ENCODE measurements at regions not wholly inside any gene's neighbourhood (a gene's known extent, or its start where the extent isn't known, plus 50 kb on each side); places are given as distances from the start of the nearest gene placed in this dataset.

DNA sequence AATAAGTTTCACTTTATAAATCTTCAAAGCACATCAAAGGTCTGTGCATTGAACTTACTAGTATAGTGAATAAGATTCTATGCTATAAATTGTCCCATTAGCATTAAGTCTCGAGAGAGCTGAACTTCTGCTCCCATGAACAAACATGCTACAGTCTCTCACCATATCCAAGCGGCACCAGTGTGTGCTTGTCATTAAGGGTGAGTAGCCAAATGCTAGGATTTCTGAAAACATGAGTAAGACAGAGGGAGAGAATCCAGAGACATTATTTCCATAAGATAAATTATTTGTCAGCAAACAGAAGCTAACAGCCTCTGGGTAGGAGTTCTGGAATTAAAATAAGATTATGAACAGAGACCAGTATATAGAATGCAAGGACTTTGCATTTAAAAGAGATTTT lies 2882.5 kb downstream of the PCDH9 start:
- no peak overlapping the region for H3K27ac ChIP-seq (ENCODE audit: low read depth, low read length)
- H3K4me3 ChIP-seq (ENCODE audit: low read depth in 1 of 5, low read length in 5 of 5): no peak overlapping the region
- H3K4me1 ChIP-seq (ENCODE audit: control insufficient read depth in 5 of 5, insufficient read depth in 5 of 5, low read length in 5 of 5): no peaks in the 10 kb centered on the region
- peaks cover 0 to 2% (median 0%) of the 10 kb centered on the region in 5 donors for H3K9me3 ChIP-seq (ENCODE audit: control insufficient read depth in 5 of 5, low read length in 5 of 5)
- no peaks in the 10 kb centered on the region for H3K27me3 ChIP-seq (ENCODE audit: control insufficient read depth in 5 of 5, insufficient read depth in 4 of 5, low read length in 5 of 5)
- H3K36me3 ChIP-seq (ENCODE audit: control insufficient read depth in 5 of 5, insufficient read depth in 5 of 5, low read length in 5 of 5): no peaks in the 10 kb centered on the region
- H3K9ac ChIP-seq (ENCODE audit: low read length in 5 of 5): no peak overlapping the region

DNA sequence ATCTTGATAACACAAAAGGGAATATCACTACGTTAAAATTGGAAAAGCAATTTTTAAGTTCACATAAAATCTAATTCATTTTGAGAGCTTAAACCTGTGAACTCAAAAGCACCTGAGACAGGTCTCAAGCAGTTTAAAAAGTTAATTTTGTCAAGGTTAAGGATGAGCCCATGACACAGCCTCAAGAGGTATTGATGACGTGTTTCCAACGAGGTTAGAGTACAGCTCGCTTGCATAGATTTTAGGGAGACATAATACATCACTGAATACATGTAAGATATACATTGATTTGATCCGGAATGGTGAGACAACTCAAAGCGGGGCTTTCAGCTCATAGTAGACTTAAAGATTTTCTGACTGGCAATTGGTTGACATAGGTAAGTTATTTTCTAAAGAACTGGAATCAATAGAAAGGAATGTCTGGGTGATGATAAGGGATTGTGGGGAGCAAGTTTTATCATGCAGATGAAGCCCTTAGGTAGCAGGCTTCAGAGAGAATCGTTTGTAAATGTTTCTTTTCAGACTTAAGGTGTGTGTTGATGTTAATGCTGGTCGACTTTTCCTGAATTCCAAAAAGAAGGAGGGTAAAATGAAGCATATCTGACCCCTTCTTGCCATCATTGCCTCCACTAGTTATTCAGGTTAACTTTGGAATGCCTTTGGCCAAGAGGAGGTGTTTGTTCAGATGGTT lies 2890.6 kb downstream of the PCDH9 start:
- peaks cover 0 to 11% (median 0%) of the 10 kb centered on the region in 5 donors for H3K9me3 ChIP-seq (ENCODE audit: control insufficient read depth in 5 of 5, low read length in 5 of 5)
- H3K4me3 ChIP-seq (ENCODE audit: low read depth in 1 of 5, low read length in 5 of 5): no peak overlapping the region
- H3K27ac ChIP-seq (ENCODE audit: low read depth, low read length): no peak overlapping the region
- H3K9ac ChIP-seq (ENCODE audit: low read length in 5 of 5): no peak overlapping the region
- H3K36me3 ChIP-seq (ENCODE audit: control insufficient read depth in 5 of 5, insufficient read depth in 5 of 5, low read length in 5 of 5): no peaks in the 10 kb centered on the region
- no peaks in the 10 kb centered on the region for H3K27me3 ChIP-seq (ENCODE audit: control insufficient read depth in 5 of 5, insufficient read depth in 4 of 5, low read length in 5 of 5)
- H3K4me1 ChIP-seq (ENCODE audit: control insufficient read depth in 5 of 5, insufficient read depth in 5 of 5, low read length in 5 of 5): no peaks in the 10 kb centered on the region

DNA sequence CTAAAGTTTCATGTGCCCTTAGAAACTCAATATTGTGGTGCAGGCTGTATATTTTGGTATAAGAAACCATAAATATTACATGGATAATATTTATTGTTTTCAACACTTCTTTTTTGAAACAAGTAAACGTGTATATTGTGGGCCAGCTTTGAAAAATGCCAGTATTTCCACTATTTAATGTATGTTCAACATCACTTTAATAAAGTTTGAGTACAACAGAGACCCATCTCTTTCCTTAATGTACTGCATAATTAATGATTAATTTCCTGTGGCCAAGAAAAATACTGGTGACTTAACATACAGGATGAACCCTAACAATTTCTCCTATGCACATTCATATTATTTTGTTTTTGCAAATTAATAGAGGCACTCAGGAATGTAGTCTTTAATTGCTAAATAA lies 2891.5 kb downstream of the PCDH9 start:
- Histone ChIP-seq H3K36me3 (ENCODE audit: control insufficient read depth in 5 of 5, insufficient read depth in 5 of 5, low read length in 5 of 5) (no peaks in the 10 kb centered on the region), H3K9ac (ENCODE audit: low read length in 5 of 5) (no peak overlapping the region), H3K27me3 (ENCODE audit: control insufficient read depth in 5 of 5, insufficient read depth in 4 of 5, low read length in 5 of 5) (no peaks in the 10 kb centered on the region), H3K4me1 (ENCODE audit: control insufficient read depth in 5 of 5, insufficient read depth in 5 of 5, low read length in 5 of 5) (no peaks in the 10 kb centered on the region), H3K27ac (ENCODE audit: low read depth, low read length) (no peak overlapping the region), H3K9me3 (ENCODE audit: control insufficient read depth in 5 of 5, low read length in 5 of 5) (peaks cover 0 to 11% (median 4%) of the 10 kb centered on the region in 5 donors), H3K4me3 (ENCODE audit: low read depth in 1 of 5, low read length in 5 of 5) (no peak overlapping the region)

DNA sequence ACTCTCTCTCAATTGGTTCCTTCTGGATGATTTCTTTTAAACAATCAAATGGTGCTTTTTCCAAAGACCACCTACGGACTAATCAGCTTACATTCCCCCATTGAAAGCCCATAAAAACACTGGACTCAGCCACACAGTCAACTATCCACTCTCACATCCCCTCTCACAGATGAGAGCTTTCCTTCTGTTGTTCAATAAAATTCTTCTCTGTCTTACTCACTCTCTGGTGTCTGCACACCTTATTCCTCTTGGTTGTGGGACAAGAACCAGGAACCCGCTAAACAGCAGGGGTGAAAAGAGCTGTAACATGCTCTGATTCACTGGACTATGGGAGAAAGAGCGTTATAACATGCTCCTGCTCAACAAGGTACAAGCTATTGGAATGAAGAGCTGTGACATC lies 2896.2 kb downstream of the PCDH9 start:
- no peaks in the 10 kb centered on the region for H3K4me1 ChIP-seq (ENCODE audit: control insufficient read depth in 5 of 5, insufficient read depth in 5 of 5, low read length in 5 of 5)
- H3K9ac ChIP-seq (ENCODE audit: low read length in 5 of 5): no peak overlapping the region
- H3K27me3 ChIP-seq (ENCODE audit: control insufficient read depth in 5 of 5, insufficient read depth in 4 of 5, low read length in 5 of 5): no peaks in the 10 kb centered on the region
- no peak overlapping the region for H3K4me3 ChIP-seq (ENCODE audit: low read depth in 1 of 5, low read length in 5 of 5)
- peaks cover 0 to 7% (median 0%) of the 10 kb centered on the region in 5 donors for H3K9me3 ChIP-seq (ENCODE audit: control insufficient read depth in 5 of 5, low read length in 5 of 5)
- H3K36me3 ChIP-seq (ENCODE audit: control insufficient read depth in 5 of 5, insufficient read depth in 5 of 5, low read length in 5 of 5): no peaks in the 10 kb centered on the region
- H3K27ac ChIP-seq (ENCODE audit: low read depth, low read length): no peak overlapping the region

DNA sequence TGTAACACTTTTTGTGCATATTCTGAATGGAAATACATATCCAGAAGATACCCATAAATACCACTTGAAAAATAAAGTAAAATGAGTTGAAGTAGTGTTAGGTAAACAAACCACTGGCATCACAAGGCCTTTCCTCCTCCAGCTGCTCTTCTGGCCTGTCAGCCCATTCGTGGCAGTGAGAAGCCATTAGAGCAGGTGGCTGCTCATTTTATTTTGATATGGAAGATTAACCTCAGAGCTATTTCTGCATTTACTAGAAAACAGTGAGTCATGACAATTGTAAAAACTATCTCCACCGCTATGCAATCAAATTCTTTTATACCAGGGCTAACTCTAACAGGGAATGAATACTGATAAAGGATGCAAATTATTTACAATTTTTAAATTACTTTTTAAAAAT lies 2898.1 kb downstream of the PCDH9 start:
- Histone ChIP-seq H3K9ac (ENCODE audit: low read length in 5 of 5) (no peak overlapping the region), H3K27ac (ENCODE audit: low read depth, low read length) (no peak overlapping the region), H3K9me3 (ENCODE audit: control insufficient read depth in 5 of 5, low read length in 5 of 5) (peaks cover 0 to 7% (median 0%) of the 10 kb centered on the region in 5 donors), H3K4me3 (ENCODE audit: low read depth in 1 of 5, low read length in 5 of 5) (no peak overlapping the region), H3K4me1 (ENCODE audit: control insufficient read depth in 5 of 5, insufficient read depth in 5 of 5, low read length in 5 of 5) (no peaks in the 10 kb centered on the region), H3K27me3 (ENCODE audit: control insufficient read depth in 5 of 5, insufficient read depth in 4 of 5, low read length in 5 of 5) (no peaks in the 10 kb centered on the region), H3K36me3 (ENCODE audit: control insufficient read depth in 5 of 5, insufficient read depth in 5 of 5, low read length in 5 of 5) (no peaks in the 10 kb centered on the region)

DNA sequence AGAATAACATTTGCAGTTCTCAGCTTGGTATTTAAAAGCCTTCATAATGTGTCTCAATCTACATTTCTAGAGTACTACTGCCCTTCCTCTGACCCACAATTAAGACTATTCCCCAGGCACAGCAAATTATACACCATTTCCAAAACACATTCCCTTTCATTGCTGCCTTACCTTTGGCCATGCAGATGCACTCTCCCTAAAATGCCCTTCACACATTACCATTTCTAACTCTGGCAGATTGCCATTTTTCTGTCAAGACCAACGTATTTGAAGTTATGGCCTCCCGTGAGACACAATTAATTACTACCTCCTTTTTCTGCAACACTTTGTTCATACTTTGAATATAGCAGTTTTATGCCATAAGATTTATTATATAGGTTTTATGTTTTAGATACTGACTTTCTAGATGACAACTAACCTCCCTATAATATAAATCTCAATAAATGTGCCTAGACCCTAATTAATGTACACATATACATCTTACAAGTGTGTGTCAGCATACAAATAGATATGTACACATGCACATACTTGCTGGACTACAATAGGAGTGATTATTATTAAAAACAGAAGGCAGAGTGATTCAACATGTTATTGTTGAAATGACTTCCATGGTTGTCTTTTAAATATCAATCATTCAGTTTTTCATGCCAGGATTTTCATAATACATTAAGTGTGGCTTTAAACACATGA lies 2902.5 kb downstream of the PCDH9 start:
- Histone ChIP-seq H3K27me3 (ENCODE audit: control insufficient read depth in 5 of 5, insufficient read depth in 4 of 5, low read length in 5 of 5) (no peaks in the 10 kb centered on the region), H3K4me1 (ENCODE audit: control insufficient read depth in 5 of 5, insufficient read depth in 5 of 5, low read length in 5 of 5) (no peaks in the 10 kb centered on the region), H3K9ac (ENCODE audit: low read length in 5 of 5) (no peak overlapping the region), H3K27ac (ENCODE audit: low read depth, low read length) (no peak overlapping the region), H3K4me3 (ENCODE audit: low read depth in 1 of 5, low read length in 5 of 5) (no peak overlapping the region), H3K36me3 (ENCODE audit: control insufficient read depth in 5 of 5, insufficient read depth in 5 of 5, low read length in 5 of 5) (no peaks in the 10 kb centered on the region), H3K9me3 (ENCODE audit: control insufficient read depth in 5 of 5, low read length in 5 of 5) (peaks cover 0 to 3% (median 0%) of the 10 kb centered on the region in 5 donors)

DNA sequence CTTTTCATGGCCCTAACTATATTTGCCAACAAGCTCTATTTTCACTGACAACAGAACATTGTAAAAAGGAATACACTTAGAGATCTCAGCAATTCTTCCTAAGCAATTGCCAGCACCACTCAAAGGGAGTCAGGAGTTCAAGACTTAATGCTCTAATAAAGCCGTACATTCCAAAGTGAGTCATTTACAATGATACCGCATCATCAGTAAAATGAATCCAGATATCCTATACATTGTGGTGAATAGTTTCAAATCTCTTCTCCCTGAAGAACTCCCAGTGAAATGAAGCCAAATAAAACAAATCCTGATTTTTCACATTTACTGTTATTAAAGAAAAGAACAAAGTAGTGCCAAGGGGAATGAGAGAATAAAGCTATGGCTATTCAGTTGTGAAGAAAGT lies 2898.7 kb upstream of the PCDH20 start:
- Histone ChIP-seq H3K9me3 (ENCODE audit: control insufficient read depth in 5 of 5, low read length in 5 of 5) (no peaks in the 10 kb centered on the region), H3K9ac (ENCODE audit: low read length in 5 of 5) (no peak overlapping the region), H3K36me3 (ENCODE audit: control insufficient read depth in 5 of 5, insufficient read depth in 5 of 5, low read length in 5 of 5) (no peaks in the 10 kb centered on the region), H3K4me1 (ENCODE audit: control insufficient read depth in 5 of 5, insufficient read depth in 5 of 5, low read length in 5 of 5) (no peaks in the 10 kb centered on the region), H3K27me3 (ENCODE audit: control insufficient read depth in 5 of 5, insufficient read depth in 4 of 5, low read length in 5 of 5) (no peaks in the 10 kb centered on the region), H3K27ac (ENCODE audit: low read depth, low read length) (no peak overlapping the region), H3K4me3 (ENCODE audit: low read depth in 1 of 5, low read length in 5 of 5) (no peak overlapping the region)

DNA sequence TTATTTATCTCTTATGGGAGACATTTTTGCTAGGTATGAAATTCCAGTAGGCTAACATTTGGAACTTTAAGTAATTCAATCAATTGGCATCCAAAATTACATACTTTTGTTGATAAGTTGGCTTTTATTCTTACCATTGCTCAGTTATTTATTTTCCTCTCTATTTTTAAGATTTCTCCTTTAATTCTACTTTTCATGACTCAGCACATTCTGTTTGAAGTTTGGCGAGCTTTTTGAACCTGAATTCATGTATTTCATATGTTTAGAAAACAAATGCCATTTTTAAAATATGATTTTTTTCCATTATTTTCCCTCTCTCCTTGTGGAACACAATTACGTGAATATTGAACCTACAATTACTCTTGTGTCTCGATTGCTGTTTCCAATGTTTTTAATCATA lies 2896.3 kb upstream of the PCDH20 start:
- no peaks in the 10 kb centered on the region for H3K9me3 ChIP-seq (ENCODE audit: control insufficient read depth in 5 of 5, low read length in 5 of 5)
- H3K36me3 ChIP-seq (ENCODE audit: control insufficient read depth in 5 of 5, insufficient read depth in 5 of 5, low read length in 5 of 5): no peaks in the 10 kb centered on the region
- no peak overlapping the region for H3K9ac ChIP-seq (ENCODE audit: low read length in 5 of 5)
- H3K4me1 ChIP-seq (ENCODE audit: control insufficient read depth in 5 of 5, insufficient read depth in 5 of 5, low read length in 5 of 5): no peaks in the 10 kb centered on the region
- no peaks in the 10 kb centered on the region for H3K27me3 ChIP-seq (ENCODE audit: control insufficient read depth in 5 of 5, insufficient read depth in 4 of 5, low read length in 5 of 5)
- H3K4me3 ChIP-seq (ENCODE audit: low read depth in 1 of 5, low read length in 5 of 5): no peak overlapping the region
- no peak overlapping the region for H3K27ac ChIP-seq (ENCODE audit: low read depth, low read length)

DNA sequence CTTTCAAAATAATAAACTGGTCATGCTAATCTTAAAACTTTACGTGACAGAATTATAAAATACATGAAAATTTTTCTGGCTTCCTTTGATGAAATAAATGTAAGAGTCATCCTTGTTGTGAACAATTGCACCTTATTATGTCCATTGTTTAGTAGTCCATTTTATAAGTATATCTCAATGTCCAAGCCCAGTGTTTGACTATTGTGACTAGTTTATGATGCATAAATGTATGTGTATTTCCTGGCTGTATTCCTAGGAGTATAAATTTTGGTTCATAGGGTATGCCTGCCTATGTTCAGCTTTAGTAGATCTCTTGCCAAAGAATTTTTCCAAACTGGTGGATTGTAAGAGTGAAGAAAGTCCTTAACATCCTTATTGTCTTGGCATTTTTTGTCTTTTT lies 2895.5 kb upstream of the PCDH20 start:
- no peak overlapping the region for H3K27ac ChIP-seq (ENCODE audit: low read depth, low read length)
- no peak overlapping the region for H3K9ac ChIP-seq (ENCODE audit: low read length in 5 of 5)
- no peaks in the 10 kb centered on the region for H3K9me3 ChIP-seq (ENCODE audit: control insufficient read depth in 5 of 5, low read length in 5 of 5)
- no peak overlapping the region for H3K4me3 ChIP-seq (ENCODE audit: low read depth in 1 of 5, low read length in 5 of 5)
- no peaks in the 10 kb centered on the region for H3K27me3 ChIP-seq (ENCODE audit: control insufficient read depth in 5 of 5, insufficient read depth in 4 of 5, low read length in 5 of 5)
- H3K36me3 ChIP-seq (ENCODE audit: control insufficient read depth in 5 of 5, insufficient read depth in 5 of 5, low read length in 5 of 5): no peaks in the 10 kb centered on the region
- H3K4me1 ChIP-seq (ENCODE audit: control insufficient read depth in 5 of 5, insufficient read depth in 5 of 5, low read length in 5 of 5): no peaks in the 10 kb centered on the region

DNA sequence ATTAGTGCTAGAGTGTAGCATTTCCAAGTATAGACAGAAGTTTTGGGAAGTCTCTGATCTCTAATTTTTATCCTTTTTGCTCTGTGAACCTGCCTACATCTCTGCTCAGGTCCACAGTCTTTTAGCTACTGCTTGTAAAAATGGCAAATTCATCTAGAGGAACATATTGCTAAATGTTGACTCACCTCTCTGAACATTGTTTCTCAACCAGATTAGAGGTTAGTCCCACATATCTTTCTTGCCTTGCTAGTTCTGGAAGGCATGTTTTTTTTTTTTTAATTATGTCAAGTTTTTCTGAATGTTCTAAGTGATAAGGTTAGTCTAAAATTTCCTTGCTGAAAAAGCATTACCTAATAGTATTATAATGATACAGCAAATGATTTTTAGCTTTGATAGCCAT lies 2889.6 kb upstream of the PCDH20 start:
- Histone ChIP-seq H3K27ac (ENCODE audit: low read depth, low read length) (no peak overlapping the region), H3K4me3 (ENCODE audit: low read depth in 1 of 5, low read length in 5 of 5) (no peak overlapping the region), H3K9ac (ENCODE audit: low read length in 5 of 5) (no peak overlapping the region)

More for the DNA sequence above, 2889.6 kb upstream of the PCDH20 start:
- Histone ChIP-seq H3K36me3 (ENCODE audit: control insufficient read depth in 5 of 5, insufficient read depth in 5 of 5, low read length in 5 of 5) (no peaks in the 10 kb centered on the region), H3K9me3 (ENCODE audit: control insufficient read depth in 5 of 5, low read length in 5 of 5) (no peaks in the 10 kb centered on the region), H3K4me1 (ENCODE audit: control insufficient read depth in 5 of 5, insufficient read depth in 5 of 5, low read length in 5 of 5) (no peaks in the 10 kb centered on the region), H3K27me3 (ENCODE audit: control insufficient read depth in 5 of 5, insufficient read depth in 4 of 5, low read length in 5 of 5) (no peaks in the 10 kb centered on the region)
